Breast epithelium (tissue), 4 donors: ENCODE measurements at regions not wholly inside any gene's neighbourhood (a gene's known extent, or its start where the extent isn't known, plus 50 kb on each side); places are given as distances from the start of the nearest gene placed in this dataset.

Experiments
- DNase-seq, 2 donors: peaks; one replicate each; pipeline ENCODE4 v3.0.0-alpha.2; 2019; ENCODE audit warnings: low spot score in 2 of 2
- H3K27ac ChIP-seq, 2 donors: fragments of 200-600 bp; sonication (generic) in 1 of 2; one replicate each; pipeline ENCODE4 v1.5.1; 2016 to 2019; ENCODE audit warnings: mild to moderate bottlenecking in 1 of 2
- H3K27me3 ChIP-seq, 2 donors: fragments of 200-600 bp; sonication (generic) in 1 of 2; one replicate each; pipeline versions ENCODE4 v1.5.1 to v1.6.0; 2017 to 2019; ENCODE audit warnings: control low read depth in 1 of 2, mild to moderate bottlenecking in 1 of 2
- H3K36me3 ChIP-seq: fragments of 200-600 bp; one replicate; pipeline ENCODE4 v1.5.1; 2019
- H3K4me1 ChIP-seq, 2 donors: fragments of 200-600 bp; sonication (generic); one replicate each; pipeline ENCODE4 v1.5.1; 2016 to 2019; ENCODE audit warnings: control low read depth in 1 of 2
- H3K4me3 ChIP-seq, 3 donors: fragments of 200-600 bp; sonication (generic); 1 replicate in 2 of 3; 2 replicates in 1 of 3; pipeline ENCODE4 v1.5.1; 2016 to 2019; ENCODE audit warnings: mild to moderate bottlenecking in 3 of 3, moderate library complexity in 2 of 3
- H3K9me3 ChIP-seq, 2 donors: fragments of 200-600 bp; sonication (generic) in 1 of 2; one replicate each; pipeline ENCODE4 v1.5.1; 2016 to 2019; ENCODE audit warnings: control low read depth in 1 of 2
- CTCF ChIP-seq, 3 donors: fragments of 450-650 bp; IDR thresholded peaks; one replicate each; pipeline ENCODE4 v1.5.1; 2016 to 2017; ENCODE audit warnings: antibody characterized with exemption in 3 of 3, mild to moderate bottlenecking in 3 of 3, moderate library complexity in 3 of 3
- POLR2A ChIP-seq: fragments of 450-650 bp; IDR thresholded peaks from one replicate; pipeline ENCODE4 v1.6.1; 2016; ENCODE audit warnings: antibody characterized with exemption, mild to moderate bottlenecking, moderate library complexity
- POLR2AphosphoS5 ChIP-seq, 3 donors: sonication (generic); formaldehyde crosslinking; IDR thresholded peaks; one replicate each; pipeline ENCODE4 v1.6.1; 2017; ENCODE audit warnings: antibody characterized with exemption in 3 of 3
- intact Hi-C: fragments of 100-400 bp; cut with DNase I; formaldehyde crosslinking; loops from one replicate; pipeline ENCODE4 v1.15.1; 2023; ENCODE audit warnings: low total_unique reads

- intact Hi-C loops = no loop called here
- Histone ChIP-seq H3K27me3 (no peaks in the 10 kb centered on the region), H3K4me3 (no peak overlapping the region)
Measured at GRCh38 chr3:26558257-26558656, 64.3 kb upstream of the LRRC3B start.

GRCh38 chr3:26559227-26559626 lies 63.3 kb upstream of the LRRC3B start:
- Histone ChIP-seq H3K36me3 (no peaks in the 10 kb centered on the region), H3K9me3 (no peaks in the 10 kb centered on the region), H3K27me3 (no peaks in the 10 kb centered on the region), H3K4me3 (no peak overlapping the region), H3K4me1 (no peaks in the 10 kb centered on the region), H3K27ac (no peak overlapping the region)
- intact Hi-C loops = no loop called here
- no peak for TF ChIP-seq POLR2A
- TF ChIP-seq POLR2AphosphoS5 (IDR thresholded peaks at IDR 0.05) = no peak
- TF ChIP-seq CTCF (IDR thresholded peaks at IDR 0.05) = no peak
- DNase-seq = no peak

More at GRCh38 chr3:26558257-26558656, 64.3 kb upstream of the LRRC3B start:
- Histone ChIP-seq H3K27ac (no peak overlapping the region), H3K36me3 (no peaks in the 10 kb centered on the region), H3K4me1 (no peaks in the 10 kb centered on the region), H3K9me3 (no peaks in the 10 kb centered on the region)
- TF ChIP-seq CTCF (IDR thresholded peaks at IDR 0.05) (no peak), POLR2A (no peak), POLR2AphosphoS5 (IDR thresholded peaks at IDR 0.05) (no peak)
- DNase-seq = no peak

- Histone ChIP-seq H3K4me3 (no peak overlapping the region), H3K9me3 (no peaks in the 10 kb centered on the region), H3K4me1 (no peaks in the 10 kb centered on the region), H3K36me3 (no peaks in the 10 kb centered on the region), H3K27ac (no peak overlapping the region), H3K27me3 (no peaks in the 10 kb centered on the region)
- DNase-seq = no peak
- intact Hi-C loops = no loop called here
- TF ChIP-seq POLR2A (no peak), CTCF (IDR thresholded peaks at IDR 0.05) (no peak), POLR2AphosphoS5 (IDR thresholded peaks at IDR 0.05) (no peak)
Measured at GRCh38 chr3:26560081-26560480, 62.5 kb upstream of the LRRC3B start.

- H3K36me3 ChIP-seq = no peaks in the 10 kb centered on the region
Measured at GRCh38 chr3:26562021-26562768, 60.4 kb upstream of the LRRC3B start.

More at GRCh38 chr3:26562021-26562768, 60.4 kb upstream of the LRRC3B start:
- no peak for DNase-seq
- Histone ChIP-seq H3K27ac (no peak overlapping the region), H3K9me3 (no peaks in the 10 kb centered on the region), H3K4me1 (no peaks in the 10 kb centered on the region), H3K4me3 (no peak overlapping the region), H3K27me3 (no peaks in the 10 kb centered on the region)
- TF ChIP-seq POLR2AphosphoS5 (IDR thresholded peaks at IDR 0.05) (no peak), POLR2A (no peak), CTCF (IDR thresholded peaks at IDR 0.05) (no peak)
- intact Hi-C loops = no loop called here
